Skeletal muscle satellite cell (primary cell): ENCODE measurements at regions not wholly inside any gene's neighbourhood (a gene's known extent, or its start where the extent isn't known, plus 50 kb on each side); places are given as distances from the start of the nearest gene placed in this dataset.

ENCODE experiments used
- H3K27me3 ChIP-seq: 2 replicates; pipeline ENCODE4 v1.7.0; 2013; ENCODE audit warnings: low read length; ENCODE audit not compliant: control insufficient read depth, insufficient read depth
- H3K36me3 ChIP-seq: 2 replicates; pipeline ENCODE4 v1.7.0; 2013; ENCODE audit warnings: mild to moderate bottlenecking, control low read depth, low read length; ENCODE audit not compliant: insufficient read depth
- H3K4me1 ChIP-seq: 2 replicates; pipeline ENCODE4 v1.7.0; 2013; ENCODE audit warnings: low read length; ENCODE audit not compliant: control insufficient read depth, insufficient read depth
- H3K4me2 ChIP-seq: 2 replicates; pipeline ENCODE4 v1.7.0; 2013; ENCODE audit warnings: mild to moderate bottlenecking, low read length
- H3K4me3 ChIP-seq: 2 replicates; pipeline ENCODE4 v1.7.0; 2013; ENCODE audit warnings: low read length
- H3K9ac ChIP-seq: 2 replicates; pipeline ENCODE4 v1.7.0; 2013; ENCODE audit warnings: mild to moderate bottlenecking, low read depth, low read length, moderate library complexity
- H3K9me3 ChIP-seq: replicated peaks from 2 replicates; pipeline ENCODE4 v1.7.0; 2013; ENCODE audit warnings: mild to moderate bottlenecking, control low read depth, low read length

- H3K36me3 ChIP-seq = no peaks in the 10 kb centered on the region
- no peak overlapping the region for H3K4me2 ChIP-seq
- no peaks in the 10 kb centered on the region for H3K4me1 ChIP-seq
- H3K9ac ChIP-seq = no peak overlapping the region
- H3K9me3 ChIP-seq = no peaks in the 10 kb centered on the region
- H3K27me3 ChIP-seq = no peaks in the 10 kb centered on the region
- H3K4me3 ChIP-seq = no peak overlapping the region
These were observed 153.5 kb downstream of the LSM5 start for GRCh38 chr7:32336726-32337125.

GRCh38 chr7:32335107-32335506, 155.1 kb downstream of the LSM5 start:
- Histone ChIP-seq H3K9ac (no peak overlapping the region), H3K4me3 (no peak overlapping the region), H3K4me2 (no peak overlapping the region), H3K36me3 (no peaks in the 10 kb centered on the region), H3K9me3 (no peaks in the 10 kb centered on the region), H3K27me3 (no peaks in the 10 kb centered on the region), H3K4me1 (no peaks in the 10 kb centered on the region)

- Histone ChIP-seq H3K9me3 (no peaks in the 10 kb centered on the region), H3K4me2 (no peak overlapping the region), H3K4me1 (no peaks in the 10 kb centered on the region), H3K36me3 (no peaks in the 10 kb centered on the region), H3K9ac (no peak overlapping the region), H3K27me3 (no peaks in the 10 kb centered on the region), H3K4me3 (no peak overlapping the region)
These were observed 159.6 kb downstream of the LSM5 start for GRCh38 chr7:32330602-32331001.

GRCh38 chr7:32326078-32326477, 164.1 kb downstream of the LSM5 start:
- no peaks in the 10 kb centered on the region for H3K4me1 ChIP-seq
- H3K4me2 ChIP-seq = no peak overlapping the region
- no peak overlapping the region for H3K4me3 ChIP-seq
- H3K27me3 ChIP-seq = no peaks in the 10 kb centered on the region
- no peak overlapping the region for H3K9ac ChIP-seq
- H3K9me3 ChIP-seq = no peaks in the 10 kb centered on the region
- H3K36me3 ChIP-seq = no peaks in the 10 kb centered on the region

- no peaks in the 10 kb centered on the region for H3K36me3 ChIP-seq
- no peak overlapping the region for H3K4me3 ChIP-seq
- no peaks in the 10 kb centered on the region for H3K4me1 ChIP-seq
- H3K9me3 ChIP-seq = no peaks in the 10 kb centered on the region
- H3K4me2 ChIP-seq = no peak overlapping the region
- H3K9ac ChIP-seq = no peak overlapping the region
- no peaks in the 10 kb centered on the region for H3K27me3 ChIP-seq
These were observed 166.5 kb downstream of the LSM5 start for GRCh38 chr7:32323712-32324111.

- no peak overlapping the region for H3K4me2 ChIP-seq
- H3K4me3 ChIP-seq = no peak overlapping the region
- H3K9ac ChIP-seq = no peak overlapping the region
- H3K4me1 ChIP-seq = no peaks in the 10 kb centered on the region
- no peaks in the 10 kb centered on the region for H3K9me3 ChIP-seq
- peaks cover 3% of the 10 kb centered on the region for H3K27me3 ChIP-seq
- H3K36me3 ChIP-seq = no peaks in the 10 kb centered on the region
These were observed 171.2 kb downstream of the LSM5 start for GRCh38 chr7:32319012-32319382.

GRCh38 chr7:32318300-32319011, 171.7 kb downstream of the LSM5 start:
- H3K9me3 ChIP-seq = no peaks in the 10 kb centered on the region
- peaks cover 3% of the 10 kb centered on the region for H3K27me3 ChIP-seq
- H3K9ac ChIP-seq = no peak overlapping the region
- H3K4me1 ChIP-seq = no peaks in the 10 kb centered on the region
- no peaks in the 10 kb centered on the region for H3K36me3 ChIP-seq
- no peak overlapping the region for H3K4me2 ChIP-seq
- H3K4me3 ChIP-seq = no peak overlapping the region

- Histone ChIP-seq H3K9me3 (no peaks in the 10 kb centered on the region), H3K4me3 (no peak overlapping the region), H3K9ac (no peak overlapping the region), H3K27me3 (peaks cover 3% of the 10 kb centered on the region), H3K4me1 (no peaks in the 10 kb centered on the region), H3K4me2 (no peak overlapping the region), H3K36me3 (no peaks in the 10 kb centered on the region)
These were observed 173.3 kb downstream of the LSM5 start for GRCh38 chr7:32316839-32317238.

- H3K27me3 ChIP-seq = peaks cover 3% of the 10 kb centered on the region
- H3K4me2 ChIP-seq = no peak overlapping the region
- no peaks in the 10 kb centered on the region for H3K4me1 ChIP-seq
- no peak overlapping the region for H3K9ac ChIP-seq
- H3K36me3 ChIP-seq = no peaks in the 10 kb centered on the region
- H3K9me3 ChIP-seq = no peaks in the 10 kb centered on the region
- no peak overlapping the region for H3K4me3 ChIP-seq
These were observed 175.4 kb downstream of the LSM5 start for GRCh38 chr7:32314761-32315160.

GRCh38 chr7:32301427-32301826, 188.8 kb downstream of the LSM5 start:
- Histone ChIP-seq H3K4me1 (peaks cover 3% of the 10 kb centered on the region), H3K4me3 (no peak overlapping the region), H3K4me2 (no peak overlapping the region), H3K36me3 (no peaks in the 10 kb centered on the region), H3K9me3 (no peaks in the 10 kb centered on the region), H3K27me3 (peaks cover 42% of the 10 kb centered on the region), H3K9ac (no peak overlapping the region)

GRCh38 chr7:32299133-32299702, 191.0 kb downstream of the LSM5 start:
- peak overlapping the region; percentile 81 for H3K4me2 ChIP-seq
- H3K9ac ChIP-seq = no peak overlapping the region
- H3K4me1 ChIP-seq = peaks cover 3% of the 10 kb centered on the region
- H3K27me3 ChIP-seq = peaks cover 46% of the 10 kb centered on the region
- peak overlapping the region; percentile 60 for H3K4me3 ChIP-seq
- H3K9me3 ChIP-seq = no peaks in the 10 kb centered on the region
- no peaks in the 10 kb centered on the region for H3K36me3 ChIP-seq
